ENCODE measurements at regions not wholly inside any gene's neighbourhood (a gene's known extent, or its start where the extent isn't known, plus 50 kb on each side); places are given as distances from the start of the nearest gene placed in this dataset.

- no peak overlapping the region for H3K4me3 ChIP-seq (ENCODE audit: low read depth, low read length)
- TF ChIP-seq CTCF (IDR thresholded peaks at IDR 0.05; ENCODE audit: insufficient read depth, low read depth, low read length, missing control alignments): no peak
- no peak for DNase-seq (ENCODE audit: low read depth)
Measured at GRCh38 chr1:192737306-192737705, 71.5 kb upstream of the RGS2 start.

- no peak overlapping the region for H3K4me3 ChIP-seq (ENCODE audit: low read depth, low read length)
- TF ChIP-seq CTCF (IDR thresholded peaks at IDR 0.05; ENCODE audit: insufficient read depth, low read depth, low read length, missing control alignments): no peak
- no peak for DNase-seq (ENCODE audit: low read depth)
Measured at GRCh38 chr1:192739476-192740184, 69.2 kb upstream of the RGS2 start.

GRCh38 chr1:192740214-192740613 is 68.6 kb upstream of the RGS2 start:
- no peak for DNase-seq (ENCODE audit: low read depth)
- H3K4me3 ChIP-seq (ENCODE audit: low read depth, low read length): no peak overlapping the region
- no peak for TF ChIP-seq CTCF (IDR thresholded peaks at IDR 0.05; ENCODE audit: insufficient read depth, low read depth, low read length, missing control alignments)

- DNase-seq (ENCODE audit: low read depth): no peak
- no peak overlapping the region for H3K4me3 ChIP-seq (ENCODE audit: low read depth, low read length)
- TF ChIP-seq CTCF (IDR thresholded peaks at IDR 0.05; ENCODE audit: insufficient read depth, low read depth, low read length, missing control alignments): no peak
Measured at GRCh38 chr1:192741095-192741494, 67.7 kb upstream of the RGS2 start.

GRCh38 chr1:192747301-192747700 is 61.5 kb upstream of the RGS2 start:
- no peak for DNase-seq (ENCODE audit: low read depth)
- no peak for TF ChIP-seq CTCF (IDR thresholded peaks at IDR 0.05; ENCODE audit: insufficient read depth, low read depth, low read length, missing control alignments)
- no peak overlapping the region for H3K4me3 ChIP-seq (ENCODE audit: low read depth, low read length)

- no peak overlapping the region for H3K4me3 ChIP-seq (ENCODE audit: low read depth, low read length)
- no peak for TF ChIP-seq CTCF (IDR thresholded peaks at IDR 0.05; ENCODE audit: insufficient read depth, low read depth, low read length, missing control alignments)
- DNase-seq (ENCODE audit: low read depth): no peak
Measured at GRCh38 chr1:192747943-192748342, 60.9 kb upstream of the RGS2 start.

- DNase-seq (ENCODE audit: low read depth): no peak
- no peak overlapping the region for H3K4me3 ChIP-seq (ENCODE audit: low read depth, low read length)
- no peak for TF ChIP-seq CTCF (IDR thresholded peaks at IDR 0.05; ENCODE audit: insufficient read depth, low read depth, low read length, missing control alignments)
Measured at GRCh38 chr1:192749349-192749748, 59.5 kb upstream of the RGS2 start.
